Heart right ventricle (tissue), 16 donors: ENCODE measurements at regions not wholly inside any gene's neighbourhood (a gene's known extent, or its start where the extent isn't known, plus 50 kb on each side); places are given as distances from the start of the nearest gene placed in this dataset.

Experiments used
- ATAC-seq, 8 donors: fragments of 200-7000 bp; cut with Tn5 transposase; one replicate each; pipeline ENCODE4 v1.9.1; 2020; ENCODE audit warnings: mild to moderate bottlenecking in 8 of 8, moderate library complexity in 8 of 8, moderate number of reproducible peaks in 1 of 8
- DNase-seq, 2 donors: peaks; one replicate each; pipeline ENCODE4 v3.0.0-alpha.2; 2020
- H3K27ac ChIP-seq, 10 donors: fragments of 200-600 bp; sonication (generic) in 2 of 10; one replicate each; pipeline versions ENCODE4 v1.5.0 to v1.8.0; 2020 to 2022; ENCODE audit warnings: mild to moderate bottlenecking in 3 of 10
- H3K27me3 ChIP-seq, 7 donors: fragments of 200-600 bp; one replicate each; pipeline ENCODE4 v1.8.0; 2021 to 2022; ENCODE audit warnings: mild to moderate bottlenecking in 2 of 7
- H3K36me3 ChIP-seq, 9 donors: fragments of 200-600 bp; sonication (generic) in 1 of 9; one replicate each; pipeline versions ENCODE4 v1.5.0 to v1.8.0; 2020 to 2022; ENCODE audit warnings: mild to moderate bottlenecking in 2 of 9
- H3K4me1 ChIP-seq, 9 donors: fragments of 200-600 bp; sonication (generic) in 1 of 9; one replicate each; pipeline versions ENCODE4 v1.5.0 to v1.8.0; 2020 to 2022; ENCODE audit warnings: mild to moderate bottlenecking in 4 of 9
- H3K4me3 ChIP-seq, 10 donors: fragments of 200-600 bp; sonication (generic) in 2 of 10; one replicate each; pipeline versions ENCODE4 v1.5.0 to v1.8.0; 2020 to 2022; ENCODE audit warnings: mild to moderate bottlenecking in 7 of 10, moderate library complexity in 2 of 10
- H3K9me3 ChIP-seq, 11 donors: fragments of 200-600 bp in 10 of 11; sonication (generic) in 2 of 11; one replicate each; pipeline versions ENCODE4 v1.5.0 to v1.8.0; 2013 to 2022; ENCODE audit warnings: mild to moderate bottlenecking in 2 of 11, control low read depth in 1 of 11, moderate library complexity in 1 of 11
- CTCF ChIP-seq, 9 donors: fragments of 200-600 bp; sonication (generic) in 2 of 9; IDR thresholded peaks; one replicate each; pipeline versions ENCODE4 v1.5.0 to v1.8.0; 2021 to 2022; ENCODE audit warnings: antibody characterized with exemption in 9 of 9, mild to moderate bottlenecking in 5 of 9, moderate library complexity in 1 of 9
- WGBS, 2 donors: extraction: QIAGEN DNeasy Blood & Tissue Kit; methylation state at CpG; one replicate each; pipeline ENCODE4 v1.1.7; 2013; ENCODE audit warnings: inconsistent platforms in 1 of 2; 5-methylcytosine and 5-hydroxymethylcytosine counted together
- intact Hi-C, 10 donors: fragments of 100-400 bp; cut with DNase I; formaldehyde crosslinking; loops; one replicate each; pipeline versions ENCODE4 v1.11.1 to v1.14.2; 2022
- donor health status: Arrhythmogenic right ventricular cardiomyopathy.
- donor health status: ischemic (EF 13 %, LVEDD 7.1; RV severe dilation, severe dysfunction).
- donor health status: healthy with polysubstance abuse.
- donor health status: DM: no; HTN: yes; CAD: no.
- donor health status: DM: no; HTN: no; CAD: no.
- donor health status: ischemic (EF 25% LVEDD 6.9; RV normal size, moderate dysfunction).
- donor health status: ischemic (EF 25% LVEDD 5.7; RV mildly dilated, moderate dysfunction).
- donor health status: healthy.
- donor health status: DM: yes; HTN: yes; CAD: no.
- donor health status: Ischemic cardiomyopathy.
- donor health status: ischemic (EF 35%, LVEDD 5.7; RV mildly dilated, moderate dysfunction).
- donor health status: nonischemic (EF 11% LVEDD 7.7; RV severe dilation, severe dysfunction).
- donor health status: DM: yes; HTN: yes; CAD: no.
- donor health status: PGD.
- donor health status: ischemic (EF 29% LVEDD 5.4; RV normal size, mild dysfunction).
- donor health status: nonischemic (EF 23%, LVEDD 6.1; RV moderate dilation, normal function).

GRCh38 chr1:78715181-78715661 lies 65.6 kb downstream of the IFI44 start:
- Histone ChIP-seq H3K27me3 (no peaks in the 10 kb centered on the region), H3K27ac (no peak overlapping the region), H3K36me3 (no peaks in the 10 kb centered on the region), H3K4me3 (no peak overlapping the region), H3K9me3 (no peaks in the 10 kb centered on the region), H3K4me1 (no peaks in the 10 kb centered on the region)
- TF ChIP-seq CTCF (IDR thresholded peaks at IDR 0.05): no peak
- no peak for DNase-seq
- intact Hi-C loops: no loop called here
- no peak for ATAC-seq

- H3K4me1 ChIP-seq: no peaks in the 10 kb centered on the region
- ATAC-seq (no peak), DNase-seq (no peak)
- no peaks in the 10 kb centered on the region for H3K36me3 ChIP-seq
- TF ChIP-seq CTCF (IDR thresholded peaks at IDR 0.05): no peak
- no peak overlapping the region for H3K27ac ChIP-seq
- H3K9me3 ChIP-seq: no peaks in the 10 kb centered on the region
- no peaks in the 10 kb centered on the region for H3K27me3 ChIP-seq
- intact Hi-C loops: no loop called here
- no peak overlapping the region for H3K4me3 ChIP-seq
These were observed 66.6 kb downstream of the IFI44 start for GRCh38 chr1:78716186-78716585.

- H3K4me3 ChIP-seq: no peak overlapping the region
- H3K27ac ChIP-seq: no peak overlapping the region
- no peaks in the 10 kb centered on the region for H3K9me3 ChIP-seq
- ATAC-seq: no peak
- no peak for TF ChIP-seq CTCF (IDR thresholded peaks at IDR 0.05)
- intact Hi-C loops: no loop called here
- WGBS, 2 donors: 71 to 72% methylated on average over 2 of the region's 2 CpGs
- no peaks in the 10 kb centered on the region for H3K27me3 ChIP-seq
- DNase-seq: no peak
- H3K36me3 ChIP-seq: no peaks in the 10 kb centered on the region
- H3K4me1 ChIP-seq: no peaks in the 10 kb centered on the region
These were observed 68.9 kb downstream of the IFI44 start for GRCh38 chr1:78718566-78718965.

- H3K36me3 ChIP-seq: no peaks in the 10 kb centered on the region
- no peak overlapping the region for H3K27ac ChIP-seq
- H3K4me3 ChIP-seq: no peak overlapping the region
- 50 to 67% methylated on average over 3 of the region's 3 CpGs for WGBS, 2 donors
- H3K4me1 ChIP-seq: no peaks in the 10 kb centered on the region
- no peaks in the 10 kb centered on the region for H3K27me3 ChIP-seq
- intact Hi-C loops: no loop called here
- ATAC-seq (no peak), DNase-seq (no peak)
- TF ChIP-seq CTCF (IDR thresholded peaks at IDR 0.05): no peak
- H3K9me3 ChIP-seq: no peaks in the 10 kb centered on the region
These were observed 71.5 kb downstream of the IFI44 start for GRCh38 chr1:78721136-78721535.

GRCh38 chr1:78722105-78722504 lies 72.5 kb downstream of the IFI44 start:
- no peaks in the 10 kb centered on the region for H3K9me3 ChIP-seq
- WGBS, 2 donors: 79% methylated on average over 2 of the region's 2 CpGs
- DNase-seq: no peak
- intact Hi-C loops: no loop called here
- H3K4me1 ChIP-seq: no peaks in the 10 kb centered on the region
- no peak overlapping the region for H3K4me3 ChIP-seq
- no peak for TF ChIP-seq CTCF (IDR thresholded peaks at IDR 0.05)
- no peak overlapping the region for H3K27ac ChIP-seq
- no peaks in the 10 kb centered on the region for H3K27me3 ChIP-seq
- no peak for ATAC-seq
- no peaks in the 10 kb centered on the region for H3K36me3 ChIP-seq
